ENCODE measurements at regions not wholly inside any gene's neighbourhood (a gene's known extent, or its start where the extent isn't known, plus 50 kb on each side); places are given as distances from the start of the nearest gene placed in this dataset.

GRCh38 chr17:16878606-16879005 lies 93.3 kb downstream of the TNFRSF13B start:
- TF ChIP-seq, protein P1, sequence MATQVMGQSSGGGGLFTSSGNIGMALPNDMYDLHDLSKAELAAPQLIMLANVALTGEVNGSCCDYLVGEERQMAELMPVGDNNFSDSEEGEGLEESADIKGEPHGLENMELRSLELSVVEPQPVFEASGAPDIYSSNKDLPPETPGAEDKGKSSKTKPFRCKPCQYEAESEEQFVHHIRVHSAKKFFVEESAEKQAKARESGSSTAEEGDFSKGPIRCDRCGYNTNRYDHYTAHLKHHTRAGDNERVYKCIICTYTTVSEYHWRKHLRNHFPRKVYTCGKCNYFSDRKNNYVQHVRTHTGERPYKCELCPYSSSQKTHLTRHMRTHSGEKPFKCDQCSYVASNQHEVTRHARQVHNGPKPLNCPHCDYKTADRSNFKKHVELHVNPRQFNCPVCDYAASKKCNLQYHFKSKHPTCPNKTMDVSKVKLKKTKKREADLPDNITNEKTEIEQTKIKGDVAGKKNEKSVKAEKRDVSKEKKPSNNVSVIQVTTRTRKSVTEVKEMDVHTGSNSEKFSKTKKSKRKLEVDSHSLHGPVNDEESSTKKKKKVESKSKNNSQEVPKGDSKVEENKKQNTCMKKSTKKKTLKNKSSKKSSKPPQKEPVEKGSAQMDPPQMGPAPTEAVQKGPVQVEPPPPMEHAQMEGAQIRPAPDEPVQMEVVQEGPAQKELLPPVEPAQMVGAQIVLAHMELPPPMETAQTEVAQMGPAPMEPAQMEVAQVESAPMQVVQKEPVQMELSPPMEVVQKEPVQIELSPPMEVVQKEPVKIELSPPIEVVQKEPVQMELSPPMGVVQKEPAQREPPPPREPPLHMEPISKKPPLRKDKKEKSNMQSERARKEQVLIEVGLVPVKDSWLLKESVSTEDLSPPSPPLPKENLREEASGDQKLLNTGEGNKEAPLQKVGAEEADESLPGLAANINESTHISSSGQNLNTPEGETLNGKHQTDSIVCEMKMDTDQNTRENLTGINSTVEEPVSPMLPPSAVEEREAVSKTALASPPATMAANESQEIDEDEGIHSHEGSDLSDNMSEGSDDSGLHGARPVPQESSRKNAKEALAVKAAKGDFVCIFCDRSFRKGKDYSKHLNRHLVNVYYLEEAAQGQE (IDR thresholded peaks at IDR 0.05; ENCODE audit: insufficient read depth in 1 of 2, low read depth in 2 of 2, low read length in 1 of 2) = no peak
- TF ChIP-seq, protein P2, sequence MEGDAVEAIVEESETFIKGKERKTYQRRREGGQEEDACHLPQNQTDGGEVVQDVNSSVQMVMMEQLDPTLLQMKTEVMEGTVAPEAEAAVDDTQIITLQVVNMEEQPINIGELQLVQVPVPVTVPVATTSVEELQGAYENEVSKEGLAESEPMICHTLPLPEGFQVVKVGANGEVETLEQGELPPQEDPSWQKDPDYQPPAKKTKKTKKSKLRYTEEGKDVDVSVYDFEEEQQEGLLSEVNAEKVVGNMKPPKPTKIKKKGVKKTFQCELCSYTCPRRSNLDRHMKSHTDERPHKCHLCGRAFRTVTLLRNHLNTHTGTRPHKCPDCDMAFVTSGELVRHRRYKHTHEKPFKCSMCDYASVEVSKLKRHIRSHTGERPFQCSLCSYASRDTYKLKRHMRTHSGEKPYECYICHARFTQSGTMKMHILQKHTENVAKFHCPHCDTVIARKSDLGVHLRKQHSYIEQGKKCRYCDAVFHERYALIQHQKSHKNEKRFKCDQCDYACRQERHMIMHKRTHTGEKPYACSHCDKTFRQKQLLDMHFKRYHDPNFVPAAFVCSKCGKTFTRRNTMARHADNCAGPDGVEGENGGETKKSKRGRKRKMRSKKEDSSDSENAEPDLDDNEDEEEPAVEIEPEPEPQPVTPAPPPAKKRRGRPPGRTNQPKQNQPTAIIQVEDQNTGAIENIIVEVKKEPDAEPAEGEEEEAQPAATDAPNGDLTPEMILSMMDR (IDR thresholded peaks at IDR 0.05) = no peak
- TF ChIP-seq POLR2AphosphoS5 (IDR thresholded peaks at IDR 0.05; ENCODE audit: low read depth, low read length) (no peak), SIN3A (IDR thresholded peaks at IDR 0.05; ENCODE audit: borderline replicate concordance, insufficient read depth, low read depth, low read length) (no peak)
